HEK293 (cell line): ENCODE measurements at regions not wholly inside any gene's neighbourhood (a gene's known extent, or its start where the extent isn't known, plus 50 kb on each side); places are given as distances from the start of the nearest gene placed in this dataset.

Experiments used
- RBAK ChIP-seq: fragments of 450-650 bp; formaldehyde crosslinking; IDR thresholded peaks from 2 replicates; pipeline ENCODE4 v1.5.1; 2016; ENCODE audit warnings: missing biosample characterization, missing genetic modification characterization
- TRIM28 ChIP-seq: IDR thresholded peaks from 2 replicates; pipeline ENCODE4 v1.6.1; 2011; ENCODE audit warnings: low read length, control low read depth, borderline replicate concordance
- YY1 ChIP-seq: fragments of 450-650 bp; formaldehyde crosslinking; IDR thresholded peaks from 2 replicates; pipeline ENCODE4 v1.5.1; 2018; ENCODE audit warnings: missing biosample characterization, missing genetic modification characterization
- ZNF324 ChIP-seq: fragments of 450-650 bp; formaldehyde crosslinking; IDR thresholded peaks from 2 replicates; pipeline ENCODE4 v1.5.1; 2016; ENCODE audit warnings: missing biosample characterization, missing genetic modification characterization
- ZNF677 ChIP-seq: fragments of 450-650 bp; IDR thresholded peaks from 2 replicates; pipeline ENCODE4 v1.5.0; 2018; ENCODE audit warnings: missing biosample characterization, mild to moderate bottlenecking, missing genetic modification characterization, moderate library complexity
- TF ChIP-seq, protein P1 (sequence below): fragments of 450-650 bp; formaldehyde crosslinking; IDR thresholded peaks from 2 replicates; pipeline ENCODE4 v1.5.1; 2016; ENCODE audit warnings: missing biosample characterization, missing genetic modification characterization
- TF ChIP-seq, protein P2 (sequence below): fragments of 450-650 bp; formaldehyde crosslinking; IDR thresholded peaks from 2 replicates; pipeline ENCODE4 v1.5.1; 2017; ENCODE audit warnings: missing biosample characterization, missing genetic modification characterization

DNA sequence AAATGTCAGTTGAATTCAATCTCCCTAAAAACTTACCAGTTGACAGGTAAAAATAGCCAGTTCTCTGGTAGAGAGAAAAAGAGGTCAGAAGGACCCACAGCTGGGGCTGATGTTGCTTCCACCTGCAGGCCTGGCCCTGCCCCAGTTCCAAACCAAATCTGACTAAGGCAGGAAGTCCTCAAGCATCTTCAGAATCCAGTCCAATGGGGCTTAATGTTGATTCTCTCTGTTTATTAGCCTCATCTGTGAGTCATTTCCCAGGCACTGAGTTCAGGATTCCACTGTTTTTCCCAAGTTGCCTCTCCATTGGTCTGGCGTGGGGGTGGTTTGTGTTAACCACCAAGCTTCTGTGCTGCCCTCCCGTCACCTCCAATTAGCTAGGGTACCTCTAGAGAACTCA, 601.8 kb downstream of the INSC start:
- TF ChIP-seq TRIM28 = no peak
- no peak for TF ChIP-seq RBAK (tag by site-specific recombination)
- TF ChIP-seq, protein P1, sequence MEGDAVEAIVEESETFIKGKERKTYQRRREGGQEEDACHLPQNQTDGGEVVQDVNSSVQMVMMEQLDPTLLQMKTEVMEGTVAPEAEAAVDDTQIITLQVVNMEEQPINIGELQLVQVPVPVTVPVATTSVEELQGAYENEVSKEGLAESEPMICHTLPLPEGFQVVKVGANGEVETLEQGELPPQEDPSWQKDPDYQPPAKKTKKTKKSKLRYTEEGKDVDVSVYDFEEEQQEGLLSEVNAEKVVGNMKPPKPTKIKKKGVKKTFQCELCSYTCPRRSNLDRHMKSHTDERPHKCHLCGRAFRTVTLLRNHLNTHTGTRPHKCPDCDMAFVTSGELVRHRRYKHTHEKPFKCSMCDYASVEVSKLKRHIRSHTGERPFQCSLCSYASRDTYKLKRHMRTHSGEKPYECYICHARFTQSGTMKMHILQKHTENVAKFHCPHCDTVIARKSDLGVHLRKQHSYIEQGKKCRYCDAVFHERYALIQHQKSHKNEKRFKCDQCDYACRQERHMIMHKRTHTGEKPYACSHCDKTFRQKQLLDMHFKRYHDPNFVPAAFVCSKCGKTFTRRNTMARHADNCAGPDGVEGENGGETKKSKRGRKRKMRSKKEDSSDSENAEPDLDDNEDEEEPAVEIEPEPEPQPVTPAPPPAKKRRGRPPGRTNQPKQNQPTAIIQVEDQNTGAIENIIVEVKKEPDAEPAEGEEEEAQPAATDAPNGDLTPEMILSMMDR (tag by site-specific recombination) = no peak
- TF ChIP-seq YY1 = no peak
- TF ChIP-seq, protein P2, sequence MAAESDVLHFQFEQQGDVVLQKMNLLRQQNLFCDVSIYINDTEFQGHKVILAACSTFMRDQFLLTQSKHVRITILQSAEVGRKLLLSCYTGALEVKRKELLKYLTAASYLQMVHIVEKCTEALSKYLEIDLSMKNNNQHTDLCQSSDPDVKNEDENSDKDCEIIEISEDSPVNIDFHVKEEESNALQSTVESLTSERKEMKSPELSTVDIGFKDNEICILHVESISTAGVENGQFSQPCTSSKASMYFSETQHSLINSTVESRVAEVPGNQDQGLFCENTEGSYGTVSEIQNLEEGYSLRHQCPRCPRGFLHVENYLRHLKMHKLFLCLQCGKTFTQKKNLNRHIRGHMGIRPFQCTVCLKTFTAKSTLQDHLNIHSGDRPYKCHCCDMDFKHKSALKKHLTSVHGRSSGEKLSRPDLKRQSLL (tag by site-specific recombination) = no peak
- no peak for TF ChIP-seq ZNF324 (tag by site-specific recombination)
- no peak for TF ChIP-seq ZNF677 (tag by site-specific recombination)
